K562 (cell line): ENCODE measurements at regions not wholly inside any gene's neighbourhood (a gene's known extent, or its start where the extent isn't known, plus 50 kb on each side); places are given as distances from the start of the nearest gene placed in this dataset.

Experiments used
- ATAC-seq: fragments of 200-7000 bp; cut with Tn5 transposase; 3 replicates; pipeline ENCODE4 v1.9.1; 2020; ENCODE audit warnings: moderate library complexity
- BruUV-seq: library from RNA; stranded (reverse); fragments of 400-500 nt; replicated peaks from 2 replicates; lab custom pipeline; 2021; lab: Mats Ljungman, UMichigan
- CTCF ChIA-PET: fragments of 300-600 bp; formaldehyde crosslinking; extraction: SDS; loops from one replicate; lab custom pipeline; 2021; ENCODE audit warnings: low intra/inter-chr PET ratio; lab: Yijun Ruan, JAX
- POLR2A ChIA-PET: fragments of 300-600, 350-650 bp; sonication (Branson Sonifier 250); formaldehyde crosslinking; extraction: SDS; loops from one replicate; lab custom pipeline; 2021; ENCODE audit warnings: antibody characterized with exemption, inconsistent platforms; lab: Yijun Ruan, JAX
- DNase-seq, 4 experiments: peaks; one replicate each; pipeline versions ENCODE4 v3.0.0 to v3.0.0-alpha.2; 2011 to 2018; ENCODE audit warnings: low spot score in 3 of 4, mixed read lengths in 3 of 4; ENCODE audit errors: extremely low read depth in 1 of 4
- FAIRE-seq: peaks from 2 replicates; lab custom pipeline; 2011; peaks lifted over from hg19 to GRCh38; lab: Jason Lieb, UNC
- H2AFZ ChIP-seq: 2 replicates; pipeline ENCODE4 v1.6.0; 2011; ENCODE audit warnings: low read depth, low read length, control low read depth, inconsistent platforms
- H3K27ac ChIP-seq: fragments of 200-600 bp; 3 replicates; pipeline ENCODE4 v1.8.0; 2011; ENCODE audit warnings: low read depth, mild to moderate bottlenecking, control low read depth, inconsistent platforms, low read length, moderate library complexity, mixed read lengths; ENCODE audit errors: extremely low read depth
- H3K27me3 ChIP-seq, 2 experiments: fragments of 300-600 bp in 1 of 2; 2 replicates in 1 of 2; 3 replicates in 1 of 2; pipeline versions ENCODE4 v1.6.0 to v1.8.0; 2011; ENCODE audit warnings: inconsistent platforms in 2 of 2, low read length in 2 of 2, mild to moderate bottlenecking in 1 of 2, mixed read lengths in 1 of 2, moderate library complexity in 1 of 2; ENCODE audit not compliant: control insufficient read depth in 2 of 2, insufficient read depth in 2 of 2
- H3K36me3 ChIP-seq: fragments of 300-600 bp; 3 replicates; pipeline ENCODE4 v1.8.0; 2011; ENCODE audit warnings: mild to moderate bottlenecking, low read length, inconsistent platforms; ENCODE audit not compliant: control insufficient read depth, insufficient read depth
- H3K4me1 ChIP-seq, 2 experiments: fragments of 200-600 bp in 1 of 2; replicated peaks in 1 of 2; 2 replicates in 1 of 2; 3 replicates in 1 of 2; pipeline versions ENCODE4 v1.5.1 to v1.8.0; 2011; ENCODE audit warnings: inconsistent platforms in 2 of 2, low read length in 2 of 2, mild to moderate bottlenecking in 1 of 2, mixed read lengths in 1 of 2, moderate library complexity in 1 of 2; ENCODE audit not compliant: control insufficient read depth in 2 of 2, insufficient read depth in 2 of 2
- H3K4me2 ChIP-seq: 2 replicates; pipeline ENCODE4 v1.6.1; 2011; ENCODE audit warnings: low read length, control low read depth, inconsistent platforms, mixed read lengths; ENCODE audit not compliant: insufficient read depth
- H3K4me3 ChIP-seq: fragments of 200-600 bp; sonication (generic), shearing (Covaris generic); 2 replicates; pipeline ENCODE4 v1.5.1; 2016; ENCODE audit warnings: control low read depth, inconsistent platforms
- H3K79me2 ChIP-seq: fragments of 200-600 bp; 3 replicates; pipeline ENCODE4 v1.8.0; 2011; ENCODE audit warnings: low read length, inconsistent platforms; ENCODE audit not compliant: control insufficient read depth, insufficient read depth
- H3K9ac ChIP-seq, 2 experiments: 2 replicates each; pipeline versions ENCODE4 v1.6.0 to v1.6.1; 2011; ENCODE audit warnings: low read depth in 2 of 2, low read length in 2 of 2, control low read depth in 1 of 2, inconsistent platforms in 1 of 2, mild to moderate bottlenecking in 1 of 2, mixed read lengths in 1 of 2; ENCODE audit not compliant: insufficient read depth in 1 of 2
- H3K9me1 ChIP-seq: one replicate; pipeline ENCODE4 v1.6.0; 2011; ENCODE audit warnings: inconsistent platforms, mild to moderate bottlenecking, low read length, moderate library complexity; ENCODE audit not compliant: control insufficient read depth, insufficient read depth
- H3K9me3 ChIP-seq: replicated peaks from 2 replicates; pipeline ENCODE4 v1.5.1; 2011; ENCODE audit warnings: low read depth, low read length, inconsistent platforms; ENCODE audit not compliant: control insufficient read depth, insufficient read depth
- H4K20me1 ChIP-seq: replicated peaks from 2 replicates; pipeline ENCODE4 v1.6.1; 2011; ENCODE audit warnings: low read length, inconsistent platforms, mixed read lengths; ENCODE audit not compliant: control insufficient read depth, insufficient read depth
- EP400 ChIP-seq: fragments of 450-650 bp; IDR thresholded peaks from 2 replicates; pipeline ENCODE4 v1.6.1; 2017; ENCODE audit warnings: antibody characterized with exemption, mild to moderate bottlenecking, moderate library complexity
- MEF2A ChIP-seq: IDR thresholded peaks from 2 replicates; pipeline ENCODE4 v1.6.1; 2011; ENCODE audit warnings: low read depth, mild to moderate bottlenecking, low read length, moderate library complexity; ENCODE audit not compliant: control insufficient read depth
- MEF2D ChIP-seq: conservative IDR thresholded peaks from 2 replicates; pipeline ENCODE4 v1.6.1; 2016; ENCODE audit warnings: low read depth, missing genetic modification characterization, missing compliant biosample characterization
- POLR2G ChIP-seq: fragments of 200-400 bp; formaldehyde crosslinking; IDR thresholded peaks from 2 replicates; pipeline ENCODE4 v1.6.1; 2017; ENCODE audit warnings: low read depth, mild to moderate bottlenecking, antibody characterized with exemption, low read length, moderate library complexity
- STAT5A ChIP-seq: IDR thresholded peaks from 2 replicates; pipeline ENCODE4 v1.6.1; 2012; ENCODE audit warnings: low read length, inconsistent platforms, borderline replicate concordance
- ZKSCAN1 ChIP-seq: fragments of 150-350 bp; IDR thresholded peaks from 2 replicates; pipeline ENCODE4 v1.6.1; 2016; ENCODE audit warnings: low read depth, low read length
- ZNF12 ChIP-seq: sonication (generic); formaldehyde crosslinking; IDR thresholded peaks from 2 replicates; pipeline ENCODE4 v1.4.0; 2020; ENCODE audit warnings: mild to moderate bottlenecking, missing genetic modification reagents
- WGBS: fragments of 100-300 bp; shearing (Covaris generic); methylation state at CpG from one replicate; pipeline ENCODE4 v1.1.6; 2016; ENCODE audit warnings: low coverage, mixed read lengths; ENCODE audit not compliant: insufficient coverage; ENCODE audit errors: missing lambda C conversion rate; 5-methylcytosine and 5-hydroxymethylcytosine counted together
- in situ Hi-C: fragments of 300-500 bp; cut with MboI; formaldehyde crosslinking; loops from 4 replicates; pipeline ENCODE4 v1.15.0; 2018; ENCODE audit warnings: inconsistent platforms, mixed read lengths
- intact Hi-C: fragments of 100-400 bp; cut with micrococcal nuclease; formaldehyde crosslinking; loops from 2 replicates; pipeline ENCODE4 v1.14.2; 2022
- TF ChIP-seq, protein P1 (sequence below), 2 experiments: IDR thresholded peaks; 2 replicates each; pipeline ENCODE4 v1.6.1; 2011; ENCODE audit warnings: borderline replicate concordance in 1 of 2, control low read depth in 1 of 2, low read depth in 1 of 2, low read length in 1 of 2, mild to moderate bottlenecking in 1 of 2, mixed read lengths in 1 of 2, moderate library complexity in 1 of 2; ENCODE audit not compliant: insufficient read depth in 1 of 2, insufficient read length in 1 of 2, poor library complexity in 1 of 2, severe bottlenecking in 1 of 2; ENCODE audit errors: extremely low read depth in 1 of 2
- TF ChIP-seq, protein P2 (sequence below): sonication (generic); formaldehyde crosslinking; IDR thresholded peaks from 2 replicates; pipeline ENCODE4 v1.8.0; 2022; ENCODE audit warnings: mild to moderate bottlenecking, missing genetic modification reagents, borderline replicate concordance

DNA sequence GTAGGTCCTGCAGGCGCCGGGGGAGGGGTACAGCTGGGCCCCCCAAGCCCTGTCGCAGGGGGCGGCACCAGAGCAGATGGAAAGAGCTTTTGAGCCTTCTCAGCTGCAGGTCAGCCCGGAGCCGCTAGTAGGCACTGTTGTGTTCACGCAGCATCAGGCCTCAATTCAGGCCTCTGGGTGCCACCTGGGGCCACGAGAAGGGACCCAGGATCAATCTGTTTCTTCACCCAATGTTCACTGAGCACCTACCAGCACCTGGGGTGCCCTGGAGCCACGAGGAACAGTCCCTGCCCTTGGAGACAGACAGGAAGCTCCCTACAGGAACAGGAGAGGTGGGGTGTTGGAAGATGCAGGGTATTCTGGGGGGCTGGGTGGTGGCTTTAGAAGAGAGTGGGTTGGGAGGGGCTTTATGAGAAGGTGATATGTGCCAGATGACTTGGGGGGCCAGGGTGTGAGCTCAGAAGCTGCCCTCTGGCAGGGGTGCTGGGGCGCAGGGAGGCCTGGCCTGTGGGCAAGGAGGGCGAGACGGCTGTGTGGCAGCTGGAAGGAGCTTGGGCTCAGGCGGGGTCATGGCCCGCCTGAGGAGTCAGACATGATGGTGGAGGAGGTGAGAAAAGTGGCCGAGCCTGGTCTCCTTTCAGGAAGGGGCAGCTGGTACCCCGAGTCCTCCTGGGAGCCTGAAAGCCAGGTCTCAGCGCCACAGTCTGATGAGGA is 121.9 kb upstream of the GSE1 start (continued):
- no peak for TF ChIP-seq EP400

- Histone ChIP-seq H3K9ac (peak overlapping the region in 1 of 2 experiments; percentile 15; a peak in 2 of 4 replicates), H3K27me3 (no peaks in the 10 kb centered on the region), H3K4me2 (no peak overlapping the region), H3K4me3 (no peak overlapping the region), H3K79me2 (peaks cover 36% of the 10 kb centered on the region), H3K4me1 (peaks cover 18 to 52% of the 10 kb centered on the region in 2 experiments), H3K9me3 (no peaks in the 10 kb centered on the region), H3K36me3 (peaks cover 3% of the 10 kb centered on the region; the same call in 1 of the 3 replicates), H3K9me1 (no peaks in the 10 kb centered on the region), H3K27ac (no peak overlapping the region; the same call in 2 of the 3 replicates), H4K20me1 (peaks cover 8% of the 10 kb centered on the region), H2AFZ (no peak overlapping the region)
- TF ChIP-seq, protein P1, sequence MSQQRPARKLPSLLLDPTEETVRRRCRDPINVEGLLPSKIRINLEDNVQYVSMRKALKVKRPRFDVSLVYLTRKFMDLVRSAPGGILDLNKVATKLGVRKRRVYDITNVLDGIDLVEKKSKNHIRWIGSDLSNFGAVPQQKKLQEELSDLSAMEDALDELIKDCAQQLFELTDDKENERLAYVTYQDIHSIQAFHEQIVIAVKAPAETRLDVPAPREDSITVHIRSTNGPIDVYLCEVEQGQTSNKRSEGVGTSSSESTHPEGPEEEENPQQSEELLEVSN (IDR thresholded peaks at IDR 0.05; ENCODE audit: borderline replicate concordance in 1 of 2, extremely low read depth in 1 of 2, insufficient read depth in 1 of 2, insufficient read length in 1 of 2, low read depth in 1 of 2, low read length in 1 of 2, poor library complexity in 1 of 2, severe bottlenecking in 1 of 2) = peak in 1 of 2 experiments; percentile 31
- TF ChIP-seq ZKSCAN1 (no peak), POLR2G (0 out of 2 replicates have a peak, but pooled peaks have one; percentile 11), STAT5A (no peak), MEF2A (peak; percentile 96), MEF2D (peak; percentile 73; the same call in 1 of the 2 replicates), ZNF12 (0 out of 2 replicates have a peak, but pooled peaks have one; percentile 14)
- TF ChIP-seq, protein P2, sequence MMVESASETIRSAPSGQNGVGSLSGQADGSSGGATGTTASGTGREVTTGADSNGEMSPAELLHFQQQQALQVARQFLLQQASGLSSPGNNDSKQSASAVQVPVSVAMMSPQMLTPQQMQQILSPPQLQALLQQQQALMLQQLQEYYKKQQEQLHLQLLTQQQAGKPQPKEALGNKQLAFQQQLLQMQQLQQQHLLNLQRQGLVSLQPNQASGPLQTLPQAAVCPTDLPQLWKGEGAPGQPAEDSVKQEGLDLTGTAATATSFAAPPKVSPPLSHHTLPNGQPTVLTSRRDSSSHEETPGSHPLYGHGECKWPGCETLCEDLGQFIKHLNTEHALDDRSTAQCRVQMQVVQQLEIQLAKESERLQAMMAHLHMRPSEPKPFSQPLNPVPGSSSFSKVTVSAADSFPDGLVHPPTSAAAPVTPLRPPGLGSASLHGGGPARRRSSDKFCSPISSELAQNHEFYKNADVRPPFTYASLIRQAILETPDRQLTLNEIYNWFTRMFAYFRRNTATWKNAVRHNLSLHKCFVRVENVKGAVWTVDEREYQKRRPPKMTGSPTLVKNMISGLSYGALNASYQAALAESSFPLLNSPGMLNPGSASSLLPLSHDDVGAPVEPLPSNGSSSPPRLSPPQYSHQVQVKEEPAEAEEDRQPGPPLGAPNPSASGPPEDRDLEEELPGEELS (CRISPR knock-in tag) = 0 out of 2 replicates have a peak, but pooled peaks have one; percentile 34
- DNase-seq (peak in 2 of 4 experiments; percentile 50 to 59), ATAC-seq (peak; percentile 20; the same call in 1 of the 3 replicates), FAIRE-seq (no peak)
- intact Hi-C loops (loop anchor here (1.0 to 2.0 kb wide), 2 partner anchors 61 to 115 kb away; no protein-coding TSS in a partner anchor), in situ Hi-C loops (no loop called here)
- BruUV-seq = no TSS peak
- ChIA-PET POLR2A (interaction anchor here (0.6 to 1.4 kb wide), 3 partner anchors 26 to 145 kb away, joined by 3 read pairs; no protein-coding TSS in a partner anchor), CTCF (interaction anchor here (1.8 kb wide), 1 partner anchor 119 kb away, joined by 6 read pairs; no protein-coding TSS in a partner anchor)
- WGBS = 65% methylated on average over 15 of the region's 17 CpGs
Observed at GRCh38 chr16:85491798-85492294, 121.3 kb upstream of the GSE1 start.
